GM21367 (cell line): ENCODE measurements at regions not wholly inside any gene's neighbourhood (a gene's known extent, or its start where the extent isn't known, plus 50 kb on each side); places are given as distances from the start of the nearest gene placed in this dataset.
"Not testable (repeated sequence)": the region's sequence is repeated elsewhere in the genome, so short reads cannot be mapped to it uniquely, and the experiment has no call there.

Source experiments
- ATAC-seq: cut with Tn5 transposase; IDR thresholded peaks from one replicate; pipeline ENCODE4 v1.9.1; 2021; ENCODE audit not compliant: unreplicated experiment

GRCh38 chr2:4221845-4222244, 518.5 kb downstream of the DCDC2C start:
- ATAC-seq = no peak

GRCh38 chr2:4244422-4244821, 541.0 kb downstream of the DCDC2C start:
- not testable (repeated sequence) for ATAC-seq

DNA sequence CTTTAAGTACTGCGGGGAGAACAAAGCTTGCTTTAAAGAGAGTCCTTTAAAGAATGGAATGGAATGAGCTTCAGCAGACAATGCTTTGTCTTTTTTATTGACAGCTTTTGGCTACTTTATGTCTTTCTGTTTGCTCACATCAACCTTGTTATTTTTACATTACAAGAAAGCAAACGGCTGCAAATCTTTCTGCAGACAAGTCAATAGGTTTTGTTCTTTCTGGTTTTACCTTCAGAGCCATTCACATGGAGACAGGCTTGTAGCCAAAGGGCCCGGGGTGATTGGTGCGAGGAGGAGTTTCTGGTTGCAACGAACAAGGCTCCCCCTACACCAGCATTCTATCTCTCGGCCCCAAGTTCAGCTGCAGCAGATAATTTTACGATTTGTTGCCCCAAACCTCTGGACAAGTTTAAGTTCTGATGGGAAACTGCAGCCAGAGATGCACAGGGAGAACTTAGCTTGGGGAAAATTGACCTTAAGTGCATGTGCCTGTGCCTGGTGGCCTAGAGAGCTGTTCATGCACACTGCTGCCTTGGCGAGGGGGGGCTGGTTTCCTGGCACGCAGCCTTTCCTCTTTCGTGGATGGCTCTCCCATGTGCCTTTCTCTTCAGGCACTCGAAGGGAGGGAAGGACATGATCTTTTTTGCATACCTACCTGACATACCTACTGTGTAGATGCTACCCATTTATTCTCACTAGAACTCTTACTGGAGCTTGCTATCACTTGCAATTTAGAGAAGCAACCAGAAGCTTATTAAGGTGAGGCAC, 543.2 kb downstream of the DCDC2C start:
- ATAC-seq = no peak

DNA sequence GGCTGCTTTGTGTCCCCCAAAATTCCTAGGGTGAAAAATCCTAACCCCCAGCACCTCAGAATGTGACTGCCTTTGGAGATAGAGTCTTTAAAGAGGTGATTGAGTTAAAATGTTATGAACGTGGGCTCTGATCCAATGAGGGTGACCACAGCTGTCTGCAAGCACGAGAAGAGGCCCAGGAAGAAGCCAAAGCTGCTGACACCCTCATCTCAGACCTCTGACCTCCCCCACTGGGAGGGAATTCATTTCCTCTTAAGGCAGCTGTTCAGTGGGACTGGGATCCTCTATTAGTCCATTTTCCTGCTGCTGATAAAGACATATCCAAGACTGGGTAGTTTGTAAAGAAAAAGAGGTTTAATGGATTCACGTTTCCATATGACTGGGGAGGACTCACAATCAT, 544.4 kb downstream of the DCDC2C start:
- ATAC-seq = no peak

DNA sequence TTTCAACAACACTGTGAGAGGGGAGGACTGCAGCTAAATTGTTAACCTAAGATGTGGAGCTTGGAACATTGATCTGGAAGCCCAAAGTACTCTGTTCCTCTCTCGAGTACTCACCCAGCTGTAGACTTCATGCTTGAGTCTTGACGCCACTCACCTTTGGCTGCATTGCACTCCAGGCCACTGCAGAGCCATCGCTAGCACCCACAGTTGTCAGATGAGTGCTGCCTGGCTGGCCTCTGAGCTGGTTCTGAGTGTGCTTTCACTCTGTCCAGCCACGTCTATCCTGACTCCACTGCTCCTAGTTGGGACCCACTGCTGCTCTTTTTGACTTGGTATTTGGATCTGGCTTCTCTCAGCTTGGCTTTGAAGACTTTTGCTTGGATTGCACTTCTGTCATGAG, 552.1 kb downstream of the DCDC2C start:
- no peak for ATAC-seq

DNA sequence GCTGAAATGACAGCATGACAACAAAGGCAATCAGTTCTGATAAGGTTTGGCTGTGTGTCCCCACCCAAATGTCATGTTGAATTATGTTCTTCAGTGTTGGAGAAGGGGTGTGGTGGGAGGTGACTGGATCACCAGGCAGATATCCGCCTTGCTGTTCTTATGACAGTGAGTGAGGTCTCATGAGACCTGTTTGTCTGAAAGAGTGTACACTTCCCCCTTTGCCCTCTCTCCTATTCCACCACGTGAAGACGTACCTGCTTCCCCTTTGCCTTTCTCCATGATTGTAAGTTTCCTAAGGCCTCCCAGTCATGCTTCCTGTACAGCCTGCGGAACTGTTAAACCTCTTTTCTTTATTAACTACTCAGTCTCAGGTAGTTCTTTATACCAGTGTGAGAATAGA, 553.0 kb downstream of the DCDC2C start:
- no peak for ATAC-seq

- ATAC-seq = no peak
These were observed 555.2 kb downstream of the DCDC2C start for GRCh38 chr2:4258563-4258962.

DNA sequence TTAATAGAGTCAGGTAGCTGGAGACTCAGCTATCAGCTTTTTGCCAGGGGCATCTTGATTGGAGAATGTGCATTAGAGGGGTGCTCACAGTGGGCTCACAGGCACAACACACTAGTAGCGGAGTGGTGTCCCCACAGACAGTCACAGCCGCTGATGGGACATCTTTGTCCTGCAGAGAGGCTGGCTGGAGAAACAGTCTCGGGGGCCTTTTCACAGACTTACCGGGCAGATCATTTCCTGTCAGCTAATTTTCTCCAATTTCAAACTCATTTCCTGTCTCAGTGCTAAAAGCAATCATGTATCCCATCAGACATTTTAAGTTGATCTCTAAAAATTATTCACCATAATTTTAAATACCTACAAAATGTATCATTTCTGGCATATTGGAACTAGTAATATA, 562.6 kb downstream of the DCDC2C start:
- ATAC-seq = no peak

GRCh38 chr2:4269885-4270284, 566.5 kb downstream of the DCDC2C start:
- ATAC-seq = no peak

- no peak for ATAC-seq
These were observed 569.0 kb downstream of the DCDC2C start for GRCh38 chr2:4272261-4272858.

GRCh38 chr2:4278392-4278791, 575.0 kb downstream of the DCDC2C start:
- no peak for ATAC-seq

GRCh38 chr2:4279431-4279830, 576.1 kb downstream of the DCDC2C start:
- ATAC-seq = no peak

DNA sequence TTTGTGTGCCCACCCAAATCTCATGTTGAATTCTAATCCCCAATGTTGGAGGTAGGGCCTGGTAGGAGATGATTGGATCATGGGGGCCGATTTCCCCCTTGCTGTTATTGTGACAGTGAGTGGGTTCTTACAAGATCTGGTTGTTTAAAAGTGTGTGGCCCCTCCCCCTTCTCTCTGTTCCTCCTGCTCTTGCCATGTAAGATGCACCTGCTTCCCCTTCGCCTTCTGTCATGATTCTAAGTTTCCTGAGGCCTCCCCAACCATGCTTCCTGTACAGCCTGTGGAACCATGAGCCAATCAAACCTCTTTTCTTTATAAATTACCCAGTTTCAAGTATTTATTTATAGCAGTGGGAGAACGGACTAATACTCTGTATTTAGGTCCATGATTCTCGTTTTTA, 588.1 kb downstream of the DCDC2C start:
- no peak for ATAC-seq

DNA sequence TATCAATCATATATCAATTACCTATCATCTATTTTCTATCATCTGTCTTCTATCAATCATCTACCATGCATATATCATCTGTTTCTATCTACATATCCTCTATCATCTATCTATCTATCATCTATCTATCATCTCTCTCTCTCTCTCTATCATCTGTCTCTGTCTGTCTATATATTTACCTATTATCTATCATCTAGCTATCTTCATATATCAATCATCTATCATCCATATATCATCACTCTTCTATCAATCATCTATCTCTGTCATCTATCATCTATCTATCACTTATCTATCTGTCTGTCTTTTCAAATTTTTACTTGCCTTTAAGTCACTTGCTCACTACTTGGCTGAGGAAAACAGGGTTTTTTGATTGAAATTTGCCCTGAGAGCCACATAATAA, 592.3 kb downstream of the DCDC2C start:
- ATAC-seq = no peak

DNA sequence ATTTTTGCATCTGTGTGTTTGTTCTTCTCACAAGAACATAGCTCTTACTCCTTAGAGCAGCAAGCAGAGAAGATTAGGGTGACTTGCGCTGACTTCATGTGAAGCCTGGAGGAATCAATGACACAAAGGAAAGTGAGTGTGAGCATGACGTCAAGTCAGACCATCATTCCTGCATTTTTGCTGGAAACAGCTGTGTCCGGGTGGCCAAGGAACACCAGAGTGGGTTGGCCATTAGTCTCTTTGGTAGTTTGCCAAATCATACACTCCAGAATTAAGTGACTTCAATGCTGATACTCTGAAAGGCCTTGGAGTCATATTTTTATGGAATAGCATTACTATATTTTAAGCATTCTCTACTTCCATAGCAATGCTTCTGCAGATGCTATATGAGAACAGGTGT, 597.2 kb downstream of the DCDC2C start:
- no peak for ATAC-seq

DNA sequence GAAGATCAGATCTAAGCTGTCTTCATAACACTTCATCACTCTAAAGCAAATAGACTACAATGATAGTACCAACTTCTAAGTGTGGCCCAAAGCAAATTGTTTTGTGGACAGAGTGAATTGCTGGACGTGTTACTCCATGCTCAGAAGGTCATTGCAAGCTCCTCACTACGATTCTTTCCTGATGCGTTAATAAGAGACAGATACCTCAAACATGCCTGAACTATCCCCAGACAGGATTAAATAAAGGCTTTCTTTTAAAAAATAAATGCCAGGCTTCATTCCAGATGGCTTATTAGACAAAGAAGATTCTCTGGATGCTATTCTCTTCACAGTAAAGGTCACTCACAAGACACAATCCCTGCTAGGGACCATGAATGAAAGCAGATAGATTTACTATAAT, 621.2 kb downstream of the DCDC2C start:
- no peak for ATAC-seq

DNA sequence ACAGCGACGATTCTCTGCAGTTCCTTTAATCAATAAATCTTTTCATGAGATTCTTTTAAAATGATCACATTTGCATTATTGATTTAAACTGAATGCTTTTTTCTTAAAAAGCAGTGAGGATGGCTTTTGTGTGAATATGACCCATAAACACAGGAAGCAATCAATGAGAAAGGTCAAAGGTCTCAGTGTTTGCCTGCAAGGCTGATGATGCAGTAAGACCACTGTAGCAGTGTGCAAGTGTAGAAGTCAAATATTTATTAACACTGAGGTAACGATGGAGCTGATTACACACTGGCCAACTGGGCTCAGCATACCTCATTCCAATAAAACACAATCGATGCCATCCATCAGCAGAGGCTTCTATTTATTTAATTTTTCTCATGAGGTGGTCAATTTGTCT, 633.5 kb downstream of the DCDC2C start:
- no peak for ATAC-seq

- no peak for ATAC-seq
These were observed 635.0 kb downstream of the DCDC2C start for GRCh38 chr2:4338345-4338744.

DNA sequence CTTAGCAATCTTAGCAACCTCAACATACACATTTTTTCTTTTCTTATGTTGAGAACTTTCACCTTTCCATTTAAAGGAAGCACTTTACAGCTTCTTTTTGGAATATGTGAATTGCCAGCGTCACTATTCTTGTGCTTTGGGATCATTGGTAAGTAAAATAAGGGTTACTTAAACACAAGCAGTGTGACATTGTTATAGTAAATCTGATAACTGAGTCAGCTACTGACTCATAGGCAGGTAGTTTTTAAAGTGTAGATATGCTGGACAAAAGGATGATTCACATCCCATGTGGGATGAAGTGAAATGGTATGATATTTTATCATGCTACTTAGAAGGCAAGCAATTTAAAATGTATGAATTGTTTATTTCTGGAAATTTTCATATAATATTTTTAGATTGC, 637.2 kb downstream of the DCDC2C start:
- no peak for ATAC-seq

DNA sequence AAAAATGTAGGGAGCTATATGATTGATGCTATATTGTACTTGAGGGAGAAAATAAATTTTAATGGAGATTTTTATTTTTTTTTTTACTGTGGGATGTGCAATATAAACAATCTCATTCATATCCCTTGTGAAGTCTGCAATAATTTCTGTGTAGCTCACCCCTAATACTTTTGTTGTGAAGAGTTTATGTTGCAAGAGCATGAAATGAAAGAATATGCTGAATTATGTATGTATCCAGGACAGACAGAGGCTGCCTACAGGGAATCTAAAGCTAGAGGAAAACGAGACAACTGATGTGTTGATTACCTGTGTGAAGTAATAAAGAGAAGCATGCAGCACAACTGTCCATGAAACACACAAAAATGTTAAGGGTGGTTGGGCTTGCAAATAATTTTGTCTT, 643.3 kb downstream of the DCDC2C start:
- ATAC-seq = no peak

DNA sequence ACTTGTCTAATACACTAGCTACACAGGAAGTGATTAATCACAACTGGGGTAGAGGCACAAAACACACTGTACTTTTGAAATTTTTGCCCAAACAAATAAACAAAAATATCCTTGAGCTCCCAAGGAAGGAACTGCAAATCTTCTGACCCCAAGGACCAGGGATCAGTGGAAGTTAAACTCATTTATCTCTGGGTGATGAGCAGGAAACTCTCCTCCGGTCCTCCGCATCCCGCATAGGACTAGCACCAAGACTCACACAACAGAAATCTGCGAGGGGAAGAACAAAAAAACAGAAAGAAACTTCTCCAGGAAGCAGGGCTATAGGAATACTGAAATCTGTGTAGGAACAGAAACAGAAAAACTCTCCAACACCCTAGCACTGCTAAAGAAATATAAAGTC, 650.3 kb downstream of the DCDC2C start:
- no peak for ATAC-seq

DNA sequence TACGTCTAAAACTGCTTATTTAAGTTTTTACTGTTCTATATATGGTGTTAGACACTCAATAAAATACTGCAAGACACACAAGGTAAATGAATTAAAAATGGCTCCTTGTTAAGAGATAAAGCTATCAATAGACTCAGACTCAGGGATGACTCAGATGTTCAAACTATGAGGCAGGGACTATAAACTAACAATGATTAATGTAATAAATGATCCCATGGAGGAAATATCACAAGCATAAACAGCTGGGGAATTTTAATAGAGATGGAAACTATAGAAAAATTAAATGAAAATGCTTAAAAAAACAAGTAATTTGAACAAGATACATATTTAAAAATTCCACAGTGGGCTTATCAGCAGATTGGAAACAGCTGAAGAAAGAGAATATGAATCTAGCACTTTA, 650.8 kb downstream of the DCDC2C start:
- no peak for ATAC-seq

GRCh38 chr2:4354678-4355077, 651.3 kb downstream of the DCDC2C start:
- ATAC-seq = no peak
